Lower lobe of right lung (tissue), 2 donors: ENCODE measurements at regions not wholly inside any gene's neighbourhood (a gene's known extent, or its start where the extent isn't known, plus 50 kb on each side); places are given as distances from the start of the nearest gene placed in this dataset.

Experiments used
- ATAC-seq, 2 donors: fragments of 200-7000 bp; cut with Tn5 transposase; one replicate each; pipeline ENCODE4 v1.9.1; 2020 to 2022; ENCODE audit warnings: mild to moderate bottlenecking in 2 of 2, moderate library complexity in 2 of 2
- DNase-seq: peaks from one replicate; pipeline ENCODE4 v3.0.0-alpha.2; 2020
- H3K27ac ChIP-seq: fragments of 200-600 bp; one replicate; pipeline ENCODE4 v1.8.0; 2022
- H3K27me3 ChIP-seq: fragments of 200-600 bp; one replicate; pipeline ENCODE4 v1.8.0; 2022; ENCODE audit warnings: low read depth
- H3K36me3 ChIP-seq: fragments of 200-600 bp; one replicate; pipeline ENCODE4 v1.8.0; 2022; ENCODE audit warnings: mild to moderate bottlenecking
- H3K4me1 ChIP-seq: fragments of 200-600 bp; one replicate; pipeline ENCODE4 v1.8.0; 2022
- H3K4me3 ChIP-seq: fragments of 200-600 bp; one replicate; pipeline ENCODE4 v1.8.0; 2022; ENCODE audit warnings: mild to moderate bottlenecking
- H3K9me3 ChIP-seq: fragments of 200-600 bp; one replicate; pipeline ENCODE4 v1.8.0; 2022
- CTCF ChIP-seq: fragments of 200-600 bp; IDR thresholded peaks from one replicate; pipeline ENCODE4 v1.8.0; 2022; ENCODE audit warnings: antibody characterized with exemption, mild to moderate bottlenecking
- intact Hi-C: fragments of 100-400 bp; cut with DNase I; formaldehyde crosslinking; loops from one replicate; pipeline ENCODE4 v1.11.0; 2022
- donor health status: DM: no; HTN: yes; CAD: no; lungs with severe emphysema.

DNA sequence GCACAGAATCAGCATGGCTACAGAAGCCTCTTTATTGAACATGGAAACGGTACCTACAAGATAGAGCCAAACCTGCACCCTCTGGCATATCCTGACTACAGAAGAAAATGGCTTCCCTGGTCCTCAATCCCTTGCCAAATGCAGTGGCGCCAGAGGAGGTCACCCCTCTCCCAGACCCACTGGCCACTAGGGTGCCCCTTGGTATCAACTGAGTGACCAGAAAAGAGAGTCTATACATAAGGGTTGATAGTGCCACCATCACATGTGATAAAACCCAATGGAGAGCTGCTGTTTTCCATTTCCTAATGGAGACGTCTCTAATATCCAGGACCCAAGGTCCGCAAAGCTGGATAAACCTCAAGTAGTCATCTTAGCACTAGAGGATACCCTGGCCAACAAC is 52.7 kb upstream of the ALK start:
- no peak for ATAC-seq

GRCh38 chr2:29977284-29977683 is 55.9 kb upstream of the ALK start:
- no peak for TF ChIP-seq CTCF
- no peak for ATAC-seq
- Histone ChIP-seq H3K36me3 (no peaks in the 10 kb centered on the region), H3K4me1 (no peaks in the 10 kb centered on the region), H3K27me3 (no peaks in the 10 kb centered on the region), H3K4me3 (no peak overlapping the region), H3K27ac (no peak overlapping the region), H3K9me3 (no peaks in the 10 kb centered on the region)
- DNase-seq, result no peak
- intact Hi-C loops, result no loop called here

More for the DNA sequence above, 52.7 kb upstream of the ALK start:
- no peaks in the 10 kb centered on the region for H3K27me3 ChIP-seq
- no peak for TF ChIP-seq CTCF
- intact Hi-C loops, result no loop called here
- no peak overlapping the region for H3K27ac ChIP-seq
- no peaks in the 10 kb centered on the region for H3K9me3 ChIP-seq
- no peak for DNase-seq
- no peaks in the 10 kb centered on the region for H3K36me3 ChIP-seq
- H3K4me3 ChIP-seq, result no peak overlapping the region
- H3K4me1 ChIP-seq, result no peaks in the 10 kb centered on the region

DNA sequence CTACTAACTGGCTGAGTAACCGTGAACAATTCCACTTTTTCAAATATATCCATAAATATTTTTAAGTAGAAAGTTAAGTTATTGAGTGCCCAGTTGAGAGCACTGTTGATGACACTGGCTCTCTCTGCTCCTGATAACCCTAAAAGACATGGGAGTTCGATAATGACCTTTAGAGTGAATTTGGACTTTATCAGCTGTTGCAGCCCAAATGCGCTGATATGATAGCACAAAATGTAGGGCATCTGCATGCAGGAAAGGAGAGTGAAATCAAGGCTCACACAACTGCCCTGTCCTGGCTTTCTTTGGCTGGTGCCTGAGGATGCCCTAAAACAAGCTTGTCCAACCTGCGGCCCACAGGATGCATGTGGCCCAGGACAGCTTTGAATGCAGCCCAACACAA is 60.0 kb upstream of the ALK start:
- ATAC-seq, result no peak
- Histone ChIP-seq H3K4me3 (no peak overlapping the region), H3K4me1 (no peaks in the 10 kb centered on the region), H3K27ac (no peak overlapping the region), H3K27me3 (no peaks in the 10 kb centered on the region), H3K9me3 (no peaks in the 10 kb centered on the region), H3K36me3 (no peaks in the 10 kb centered on the region)
- TF ChIP-seq CTCF, result no peak
- intact Hi-C loops, result no loop called here
- DNase-seq, result no peak

- no peak for TF ChIP-seq CTCF
- ATAC-seq (no peak), DNase-seq (no peak)
- Histone ChIP-seq H3K4me3 (no peak overlapping the region), H3K9me3 (no peaks in the 10 kb centered on the region), H3K27me3 (no peaks in the 10 kb centered on the region), H3K27ac (no peak overlapping the region), H3K36me3 (no peaks in the 10 kb centered on the region), H3K4me1 (no peaks in the 10 kb centered on the region)
- intact Hi-C loops, result no loop called here
Observed at GRCh38 chr2:29983308-29983707, 61.9 kb upstream of the ALK start.

GRCh38 chr2:29987146-29987545 is 65.8 kb upstream of the ALK start:
- DNase-seq, result no peak
- TF ChIP-seq CTCF, result no peak
- no peak for ATAC-seq
- Histone ChIP-seq H3K36me3 (no peaks in the 10 kb centered on the region), H3K27me3 (no peaks in the 10 kb centered on the region), H3K4me1 (no peaks in the 10 kb centered on the region), H3K4me3 (no peak overlapping the region), H3K27ac (no peak overlapping the region), H3K9me3 (no peaks in the 10 kb centered on the region)
- intact Hi-C loops, result no loop called here

GRCh38 chr2:29990129-29990528 is 68.7 kb upstream of the ALK start:
- no peak overlapping the region for H3K27ac ChIP-seq
- H3K4me3 ChIP-seq, result no peak overlapping the region
- no peak for TF ChIP-seq CTCF
- H3K36me3 ChIP-seq, result no peaks in the 10 kb centered on the region
- no peaks in the 10 kb centered on the region for H3K27me3 ChIP-seq
- ATAC-seq, result no peak
- H3K4me1 ChIP-seq, result no peaks in the 10 kb centered on the region
- intact Hi-C loops, result no loop called here
- no peaks in the 10 kb centered on the region for H3K9me3 ChIP-seq
- DNase-seq, result no peak
